Esophagus muscularis mucosa (tissue), 4 donors: ENCODE measurements at regions not wholly inside any gene's neighbourhood (a gene's known extent, or its start where the extent isn't known, plus 50 kb on each side); places are given as distances from the start of the nearest gene placed in this dataset.

Source experiments
- DNase-seq: peaks from one replicate; pipeline ENCODE4 v3.0.0-alpha.2; 2017; ENCODE audit errors: extremely low spot score
- H3K27ac ChIP-seq, 4 donors: fragments of 200-600 bp; sonication (generic); replicated peaks in 1 of 4; 1 replicate in 3 of 4; 2 replicates in 1 of 4; pipeline ENCODE4 v1.5.1; 2016 to 2019; ENCODE audit warnings: mild to moderate bottlenecking in 1 of 4
- H3K27me3 ChIP-seq, 4 donors: fragments of 200-600 bp; sonication (generic); one replicate each; pipeline versions ENCODE4 v1.5.1 to v1.6.0; 2016 to 2019
- H3K36me3 ChIP-seq, 4 donors: fragments of 200-600 bp; sonication (generic); one replicate each; pipeline ENCODE4 v1.5.1; 2016 to 2019
- H3K4me1 ChIP-seq, 4 donors: fragments of 200-600 bp; sonication (generic); one replicate each; pipeline ENCODE4 v1.5.1; 2016 to 2019
- H3K4me3 ChIP-seq, 4 donors: fragments of 200-600 bp; sonication (generic); 1 replicate in 2 of 4; 2 replicates in 2 of 4; pipeline ENCODE4 v1.5.1; 2016 to 2019; ENCODE audit warnings: mild to moderate bottlenecking in 4 of 4, moderate library complexity in 1 of 4
- H3K9me3 ChIP-seq, 4 donors: fragments of 200-600 bp; sonication (generic); 1 replicate in 3 of 4; 2 replicates in 1 of 4; pipeline ENCODE4 v1.5.1; 2016 to 2019
- CTCF ChIP-seq, 3 experiments: fragments of 200-600 bp in 2 of 3; fragments of 450-650 bp in 1 of 3; sonication (generic) in 2 of 3; IDR thresholded peaks; one replicate each; pipeline ENCODE4 v1.5.1; 2017 to 2019; ENCODE audit warnings: antibody characterized with exemption in 3 of 3, mild to moderate bottlenecking in 2 of 3, moderate library complexity in 1 of 3
- EP300 ChIP-seq: sonication (generic); formaldehyde crosslinking; IDR thresholded peaks from one replicate; pipeline ENCODE4 v1.6.1; 2017; ENCODE audit warnings: antibody characterized with exemption
- POLR2A ChIP-seq: fragments of 450-650 bp; IDR thresholded peaks from one replicate; pipeline ENCODE4 v1.6.1; 2017; ENCODE audit warnings: antibody characterized with exemption, moderate library complexity, mild to moderate bottlenecking, low read depth
- POLR2AphosphoS5 ChIP-seq, 2 donors: sonication (generic); formaldehyde crosslinking; IDR thresholded peaks; one replicate each; pipeline ENCODE4 v1.6.1; 2017; ENCODE audit warnings: antibody characterized with exemption in 2 of 2
- WGBS: methylation state at CpG from one replicate; pipeline ENCODE4 v1.1.5; 2018; 5-methylcytosine and 5-hydroxymethylcytosine counted together
- intact Hi-C: fragments of 100-400 bp; cut with DNase I; formaldehyde crosslinking; loops from one replicate; pipeline ENCODE4 v1.15.1; 2023

- Histone ChIP-seq H3K36me3 (no peaks in the 10 kb centered on the region), H3K4me1 (peaks cover 0 to 20% (median 7%) of the 10 kb centered on the region in 4 donors), H3K27me3 (no peaks in the 10 kb centered on the region), H3K27ac (no peak overlapping the region), H3K9me3 (no peaks in the 10 kb centered on the region), H3K4me3 (no peak overlapping the region)
- no peak for DNase-seq
- intact Hi-C loops = no loop called here
- TF ChIP-seq POLR2A = no peak
Observed at GRCh38 chr14:84806181-84806580, 723.8 kb upstream of the FLRT2 start.

GRCh38 chr14:84806622-84807021 lies 723.3 kb upstream of the FLRT2 start:
- DNase-seq = no peak
- TF ChIP-seq POLR2AphosphoS5 (IDR thresholded peaks at IDR 0.05) = no peak
- no peak for TF ChIP-seq EP300
- TF ChIP-seq POLR2A = no peak
- no peak for TF ChIP-seq CTCF (IDR thresholded peaks at IDR 0.05)
- Histone ChIP-seq H3K27ac (no peak overlapping the region), H3K9me3 (no peaks in the 10 kb centered on the region), H3K27me3 (no peaks in the 10 kb centered on the region), H3K36me3 (no peaks in the 10 kb centered on the region), H3K4me1 (peaks cover 0 to 20% (median 7%) of the 10 kb centered on the region in 4 donors), H3K4me3 (no peak overlapping the region)
- WGBS = 66% methylated on average over 4 of the region's 4 CpGs
- intact Hi-C loops = no loop called here

- TF ChIP-seq EP300 (no peak), POLR2A (no peak), POLR2AphosphoS5 (IDR thresholded peaks at IDR 0.05) (no peak), CTCF (IDR thresholded peaks at IDR 0.05) (no peak)
- Histone ChIP-seq H3K27ac (no peak overlapping the region), H3K4me3 (no peak overlapping the region)
Observed at GRCh38 chr14:84807673-84808072, 722.3 kb upstream of the FLRT2 start.

GRCh38 chr14:84809158-84809557 lies 720.8 kb upstream of the FLRT2 start:
- Histone ChIP-seq H3K36me3 (no peaks in the 10 kb centered on the region), H3K4me1 (peaks cover 0 to 20% (median 7%) of the 10 kb centered on the region in 4 donors), H3K27ac (no peak overlapping the region), H3K27me3 (no peaks in the 10 kb centered on the region), H3K9me3 (no peaks in the 10 kb centered on the region), H3K4me3 (no peak overlapping the region)
- no peak for DNase-seq
- 68% methylated on average over 2 of the region's 2 CpGs for WGBS
- intact Hi-C loops = no loop called here
- TF ChIP-seq POLR2AphosphoS5 (IDR thresholded peaks at IDR 0.05) = no peak
- no peak for TF ChIP-seq CTCF (IDR thresholded peaks at IDR 0.05)
- TF ChIP-seq POLR2A = no peak
- TF ChIP-seq EP300 = no peak

More at GRCh38 chr14:84807673-84808072, 722.3 kb upstream of the FLRT2 start:
- Histone ChIP-seq H3K27me3 (no peaks in the 10 kb centered on the region), H3K9me3 (no peaks in the 10 kb centered on the region), H3K4me1 (peaks cover 0 to 20% (median 7%) of the 10 kb centered on the region in 4 donors), H3K36me3 (no peaks in the 10 kb centered on the region)
- intact Hi-C loops = no loop called here
- 26% methylated on average over 3 of the region's 3 CpGs for WGBS
- DNase-seq = no peak

GRCh38 chr14:84814391-84814790 lies 715.6 kb upstream of the FLRT2 start:
- Histone ChIP-seq H3K4me3 (no peak overlapping the region), H3K27ac (no peak overlapping the region), H3K4me1 (no peaks in the 10 kb centered on the region), H3K36me3 (no peaks in the 10 kb centered on the region), H3K27me3 (no peaks in the 10 kb centered on the region), H3K9me3 (no peaks in the 10 kb centered on the region)
- intact Hi-C loops = no loop called here
- WGBS = 77% methylated on average over 1 of the region's 1 CpG
- no peak for DNase-seq
- TF ChIP-seq POLR2AphosphoS5 (IDR thresholded peaks at IDR 0.05) = no peak
- no peak for TF ChIP-seq EP300
- TF ChIP-seq CTCF (IDR thresholded peaks at IDR 0.05) = no peak
- TF ChIP-seq POLR2A = no peak
